GM12891 (cell line): ENCODE measurements at regions not wholly inside any gene's neighbourhood (a gene's known extent, or its start where the extent isn't known, plus 50 kb on each side); places are given as distances from the start of the nearest gene placed in this dataset.

Source experiments
- POLR2A ChIP-seq: IDR thresholded peaks from 2 replicates; pipeline ENCODE4 v1.6.1; 2011; ENCODE audit warnings: low read depth, low read length, control low read depth
- POLR2AphosphoS5 ChIP-seq: IDR thresholded peaks from 2 replicates; pipeline ENCODE4 v1.6.1; 2011; ENCODE audit warnings: low read depth, low read length, control low read depth
- SPI1 ChIP-seq: IDR thresholded peaks from 2 replicates; pipeline ENCODE4 v1.6.1; 2011; ENCODE audit warnings: low read depth, low read length, control low read depth
- TAF1 ChIP-seq: IDR thresholded peaks from 2 replicates; pipeline ENCODE4 v1.6.1; 2011; ENCODE audit warnings: low read depth, low read length, control low read depth

DNA sequence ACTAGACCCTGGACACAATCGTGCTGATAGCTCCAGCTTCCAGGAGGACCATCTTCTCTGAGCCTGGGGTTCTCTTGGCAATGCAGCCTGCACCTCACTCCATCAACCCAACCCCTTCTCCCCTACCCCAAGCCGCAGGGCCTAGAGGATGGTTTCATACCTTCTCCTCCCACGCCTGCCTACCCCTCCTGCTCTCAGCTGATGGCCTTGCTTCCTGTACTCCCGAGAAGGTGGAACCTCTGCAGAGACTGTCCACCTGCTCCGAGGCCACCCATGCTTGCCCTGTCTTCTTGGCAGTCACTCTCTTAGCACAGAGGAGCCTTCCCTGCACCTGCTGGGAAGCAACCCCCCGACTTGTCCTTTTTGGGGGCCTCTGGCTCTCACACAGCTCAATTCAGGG, 241.9 kb downstream of the IRX2 start:
- TF ChIP-seq SPI1 (no peak), POLR2AphosphoS5 (no peak), POLR2A (no peak), TAF1 (no peak)
